MM.1S (cell line): ENCODE measurements at regions not wholly inside any gene's neighbourhood (a gene's known extent, or its start where the extent isn't known, plus 50 kb on each side); places are given as distances from the start of the nearest gene placed in this dataset.

Source experiments
- DNase-seq: peaks from one replicate; pipeline ENCODE4 v3.0.0-alpha.2; 2015
- H2AFZ ChIP-seq: fragments of 300-600 bp; sonication (generic); 2 replicates; pipeline ENCODE4 v1.6.0; 2016; ENCODE audit warnings: antibody characterized with exemption, low read length
- H3F3A ChIP-seq: fragments of 300-600 bp; sonication (generic); 2 replicates; pipeline ENCODE4 v1.6.1; 2016; ENCODE audit warnings: mild to moderate bottlenecking, antibody characterized with exemption, low read length, moderate library complexity, mixed read lengths; ENCODE audit not compliant: insufficient read depth
- H3K27ac ChIP-seq: fragments of 300-600 bp; sonication (generic); 2 replicates; pipeline ENCODE4 v1.5.1; 2016; ENCODE audit warnings: mild to moderate bottlenecking, low read length
- H3K27me3 ChIP-seq: fragments of 300-600 bp; sonication (generic); replicated peaks from 2 replicates; pipeline ENCODE4 v1.6.0; 2016; ENCODE audit warnings: low read length; ENCODE audit not compliant: insufficient read depth
- H3K36me3 ChIP-seq: fragments of 300-600 bp; sonication (generic); replicated peaks from 2 replicates; pipeline ENCODE4 v1.6.1; 2016; ENCODE audit warnings: mild to moderate bottlenecking, low read length, mixed read lengths; ENCODE audit not compliant: insufficient read depth
- H3K4me1 ChIP-seq: fragments of 300-600 bp; sonication (generic); 2 replicates; pipeline ENCODE4 v1.6.1; 2016; ENCODE audit warnings: low read length, mixed read lengths
- H3K4me2 ChIP-seq: fragments of 300-600 bp; sonication (generic); 2 replicates; pipeline ENCODE4 v1.6.0; 2016; ENCODE audit warnings: low read depth, low read length
- H3K4me3 ChIP-seq: fragments of 300-600 bp; sonication (generic); 2 replicates; pipeline ENCODE4 v1.5.1; 2016; ENCODE audit warnings: low read length, mixed read lengths
- H3K79me2 ChIP-seq: fragments of 300-600 bp; sonication (generic); 2 replicates; pipeline ENCODE4 v1.6.1; 2016; ENCODE audit warnings: mixed run types, low read length, mixed read lengths
- H3K9ac ChIP-seq: fragments of 300-600 bp; sonication (generic); 2 replicates; pipeline ENCODE4 v1.6.1; 2016; ENCODE audit warnings: low read length, mixed read lengths
- H3K9me2 ChIP-seq: fragments of 300-600 bp; sonication (generic); replicated peaks from 2 replicates; pipeline ENCODE4 v1.6.1; 2016; ENCODE audit warnings: mild to moderate bottlenecking, low read length, mixed read lengths; ENCODE audit not compliant: insufficient read depth
- H3K9me3 ChIP-seq: fragments of 300-600 bp; sonication (generic); replicated peaks from 2 replicates; pipeline ENCODE4 v1.6.1; 2016; ENCODE audit warnings: mild to moderate bottlenecking, low read length, mixed read lengths; ENCODE audit not compliant: insufficient read depth
- H4K20me1 ChIP-seq: fragments of 300-600 bp; sonication (generic); 2 replicates; pipeline ENCODE4 v1.6.1; 2016; ENCODE audit warnings: mild to moderate bottlenecking, low read length, moderate library complexity, mixed read lengths; ENCODE audit not compliant: insufficient read depth
- CTCF ChIP-seq: fragments of 300-600 bp; sonication (generic); IDR thresholded peaks from 2 replicates; pipeline ENCODE4 v1.5.1; 2016; ENCODE audit warnings: antibody characterized with exemption, low read length, mixed read lengths
- EZH2 ChIP-seq: fragments of 300-600 bp; sonication (generic); optimal IDR thresholded peaks from 2 replicates; pipeline ENCODE3; 2017; ENCODE audit warnings: low read depth, mild to moderate bottlenecking, antibody characterized with exemption, low read length, mixed read lengths
- EZH2phosphoT487 ChIP-seq: fragments of 300-600 bp; sonication (generic); IDR thresholded peaks from 2 replicates; pipeline ENCODE4 v1.6.1; 2018; ENCODE audit warnings: antibody characterized with exemption, low read length

DNA sequence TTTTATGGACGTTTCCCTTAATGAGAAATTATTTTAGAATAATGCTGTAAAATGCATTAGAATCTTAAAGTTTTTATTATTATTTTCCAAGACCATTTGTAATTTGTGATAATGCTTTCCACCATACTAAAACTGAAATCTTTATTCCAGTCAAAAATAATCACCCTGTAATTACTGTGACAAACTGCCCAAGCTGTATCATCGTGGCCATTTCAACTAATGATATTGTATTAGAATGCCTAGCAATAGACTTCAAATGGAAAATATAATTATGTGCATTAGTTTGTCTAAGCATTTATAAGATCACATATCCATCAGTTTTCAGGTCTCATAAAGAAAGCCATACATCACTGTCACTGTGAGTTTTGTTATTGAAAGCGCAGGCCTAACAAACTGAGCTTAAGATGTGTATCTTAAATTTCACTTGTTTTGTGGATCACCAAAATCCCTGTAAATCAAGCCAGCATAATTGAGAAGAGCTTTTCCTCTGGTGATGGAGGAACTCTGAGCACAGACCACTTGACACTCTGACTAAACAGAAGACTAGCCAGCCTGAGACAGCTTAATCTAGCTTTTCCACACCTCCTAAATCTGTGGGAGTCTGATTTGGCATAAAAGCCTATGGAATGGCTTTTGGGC, 1312.2 kb upstream of the ACVR2A start:
- DNase-seq: no peak
- TF ChIP-seq CTCF: no peak
- no peak for TF ChIP-seq EZH2phosphoT487
- TF ChIP-seq EZH2: no peak

DNA sequence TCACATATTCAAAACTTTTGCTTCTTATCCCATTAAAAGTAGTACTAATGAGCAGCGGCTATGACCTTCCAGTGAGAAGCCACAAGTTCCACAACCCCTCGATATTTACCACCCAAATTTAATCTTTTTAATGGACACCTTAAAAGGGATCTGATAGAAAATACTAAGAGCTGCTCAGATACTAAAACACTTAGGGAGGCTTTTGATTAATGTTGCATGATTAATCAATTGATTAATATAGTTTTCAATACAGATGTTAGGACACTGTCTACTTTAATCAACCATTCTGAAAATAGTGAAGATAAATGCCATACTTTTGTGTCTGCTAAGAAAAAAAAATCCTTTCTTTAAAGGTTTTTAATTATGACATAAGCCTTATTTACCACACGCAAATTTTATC, 1312.8 kb upstream of the ACVR2A start:
- no peak overlapping the region for H3K4me3 ChIP-seq
- no peaks in the 10 kb centered on the region for H4K20me1 ChIP-seq
- no peak overlapping the region for H3K4me2 ChIP-seq
- no peak for DNase-seq
- no peaks in the 10 kb centered on the region for H3K79me2 ChIP-seq
- H3K27me3 ChIP-seq: no peaks in the 10 kb centered on the region
- no peaks in the 10 kb centered on the region; the same call in 1 of the 2 replicates for H3K9me2 ChIP-seq
- H3K4me1 ChIP-seq: no peaks in the 10 kb centered on the region
- TF ChIP-seq EZH2 (no peak), EZH2phosphoT487 (no peak), CTCF (no peak)
- no peak overlapping the region for H3K9ac ChIP-seq
- no peak overlapping the region for H2AFZ ChIP-seq
- no peaks in the 10 kb centered on the region for H3K9me3 ChIP-seq
- no peaks in the 10 kb centered on the region for H3F3A ChIP-seq
- no peaks in the 10 kb centered on the region for H3K36me3 ChIP-seq
- H3K27ac ChIP-seq: no peak overlapping the region

More for the DNA sequence above, 1312.2 kb upstream of the ACVR2A start:
- no peaks in the 10 kb centered on the region for H3F3A ChIP-seq
- no peak overlapping the region for H3K4me3 ChIP-seq
- no peaks in the 10 kb centered on the region for H3K4me1 ChIP-seq
- no peaks in the 10 kb centered on the region for H4K20me1 ChIP-seq
- H3K9me2 ChIP-seq: no peaks in the 10 kb centered on the region; the same call in 1 of the 2 replicates
- no peak overlapping the region for H2AFZ ChIP-seq
- no peaks in the 10 kb centered on the region for H3K36me3 ChIP-seq
- H3K27ac ChIP-seq: no peak overlapping the region
- H3K27me3 ChIP-seq: no peaks in the 10 kb centered on the region
- H3K9me3 ChIP-seq: no peaks in the 10 kb centered on the region
- no peak overlapping the region for H3K4me2 ChIP-seq
- H3K9ac ChIP-seq: no peak overlapping the region
- no peaks in the 10 kb centered on the region for H3K79me2 ChIP-seq

DNA sequence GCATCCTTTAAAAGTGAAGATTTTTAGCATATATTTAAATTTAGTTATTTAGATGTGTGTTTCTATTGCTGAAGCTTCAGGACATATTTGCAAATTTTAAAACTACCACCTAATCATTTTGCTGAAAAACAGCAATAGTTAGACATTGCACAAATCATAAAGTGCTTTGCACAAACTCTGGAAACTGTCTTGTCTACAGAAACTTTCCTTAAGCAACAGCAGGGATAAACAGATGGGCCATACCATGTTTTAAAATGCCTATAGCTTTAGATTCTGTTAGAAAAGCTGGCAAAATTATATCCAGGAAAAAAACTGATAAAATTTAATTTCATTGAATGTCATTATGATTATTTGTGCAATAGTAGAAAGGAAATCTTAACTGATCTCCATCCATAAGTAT, 1313.9 kb upstream of the ACVR2A start:
- no peak overlapping the region for H3K4me3 ChIP-seq
- H3K4me1 ChIP-seq: no peaks in the 10 kb centered on the region
- H3K27ac ChIP-seq: no peak overlapping the region
- H2AFZ ChIP-seq: no peak overlapping the region
- DNase-seq: no peak
- H3K9ac ChIP-seq: no peak overlapping the region
- H3F3A ChIP-seq: no peaks in the 10 kb centered on the region
- no peaks in the 10 kb centered on the region for H3K79me2 ChIP-seq
- no peaks in the 10 kb centered on the region for H3K9me3 ChIP-seq
- no peaks in the 10 kb centered on the region; the same call in 1 of the 2 replicates for H3K9me2 ChIP-seq
- TF ChIP-seq EZH2phosphoT487 (no peak), CTCF (no peak), EZH2 (no peak)
- no peak overlapping the region for H3K4me2 ChIP-seq
- H3K36me3 ChIP-seq: no peaks in the 10 kb centered on the region
- no peaks in the 10 kb centered on the region for H3K27me3 ChIP-seq
- no peaks in the 10 kb centered on the region for H4K20me1 ChIP-seq
